Spleen (tissue), 7 donors: ENCODE measurements at regions not wholly inside any gene's neighbourhood (a gene's known extent, or its start where the extent isn't known, plus 50 kb on each side); places are given as distances from the start of the nearest gene placed in this dataset.

Experiments
- CTCF ChIP-seq, 11 experiments: fragments of 200-600 bp in 7 of 11; fragments of 450-650 bp in 4 of 11; sonication (generic) in 4 of 11; IDR thresholded peaks in 8 of 11; conservative IDR thresholded peaks in 3 of 11; 1 replicate in 7 of 11; 2 replicates in 4 of 11; pipeline versions ENCODE4 v1.4.0 to v1.8.0; 2016 to 2021; ENCODE audit warnings: antibody characterized with exemption in 11 of 11, inconsistent platforms in 4 of 11, mild to moderate bottlenecking in 1 of 11
- POLR2AphosphoS5 ChIP-seq, 3 donors: sonication (generic); formaldehyde crosslinking; IDR thresholded peaks; one replicate each; pipeline ENCODE4 v1.5.1; 2017; ENCODE audit warnings: antibody characterized with exemption in 3 of 3
- donor health status: DM: no; HTN: no; CAD: no; lungs with moderate emphysema.
- donor health status: DM: no; HTN: no; CAD: no.
- donor health status: DM: no; HTN: no; CAD: no.

GRCh38 chr15:95903352-95903751 lies 427.1 kb upstream of the NR2F2 start:
- TF ChIP-seq CTCF (IDR thresholded peaks at IDR 0.05 in 8 of 11, conservative IDR thresholded peaks at IDR 0.05 in 3 of 11) (no peak), POLR2AphosphoS5 (IDR thresholded peaks at IDR 0.05) (no peak)
